Heart left ventricle (tissue), 13 donors: ENCODE measurements at regions not wholly inside any gene's neighbourhood (a gene's known extent, or its start where the extent isn't known, plus 50 kb on each side); places are given as distances from the start of the nearest gene placed in this dataset.

Experiments used
- CTCF ChIP-seq, 12 donors: fragments of 200-600 bp; sonication (generic) in 4 of 12; IDR thresholded peaks; one replicate each; pipeline versions ENCODE4 v1.5.0 to v1.8.0; 2018 to 2022; ENCODE audit warnings: antibody characterized with exemption in 12 of 12, mild to moderate bottlenecking in 5 of 12
- POLR2A ChIP-seq, 2 donors: fragments of 450-650 bp; IDR thresholded peaks; one replicate each; pipeline ENCODE4 v1.6.1; 2017; ENCODE audit warnings: antibody characterized with exemption in 2 of 2, mild to moderate bottlenecking in 2 of 2, moderate library complexity in 2 of 2
- donor health status: ischemic (EF 13 %, LVEDD 7.1; RV severe dilation, severe dysfunction).
- donor health status: DM: no; HTN: yes; CAD: no.
- donor health status: DM: no; HTN: no; CAD: no.
- donor health status: ischemic (EF 25% LVEDD 6.9; RV normal size, moderate dysfunction).
- donor health status: ischemic (EF 25% LVEDD 5.7; RV mildly dilated, moderate dysfunction).
- donor health status: ischemic (EF 35%, LVEDD 5.7; RV mildly dilated, moderate dysfunction).
- donor health status: nonischemic (EF 11% LVEDD 7.7; RV severe dilation, severe dysfunction).
- donor health status: DM: yes; HTN: yes; CAD: no.
- donor health status: PGD.
- donor health status: ischemic (EF 29% LVEDD 5.4; RV normal size, mild dysfunction).
- donor health status: nonischemic (EF 23%, LVEDD 6.1; RV moderate dilation, normal function).

DNA sequence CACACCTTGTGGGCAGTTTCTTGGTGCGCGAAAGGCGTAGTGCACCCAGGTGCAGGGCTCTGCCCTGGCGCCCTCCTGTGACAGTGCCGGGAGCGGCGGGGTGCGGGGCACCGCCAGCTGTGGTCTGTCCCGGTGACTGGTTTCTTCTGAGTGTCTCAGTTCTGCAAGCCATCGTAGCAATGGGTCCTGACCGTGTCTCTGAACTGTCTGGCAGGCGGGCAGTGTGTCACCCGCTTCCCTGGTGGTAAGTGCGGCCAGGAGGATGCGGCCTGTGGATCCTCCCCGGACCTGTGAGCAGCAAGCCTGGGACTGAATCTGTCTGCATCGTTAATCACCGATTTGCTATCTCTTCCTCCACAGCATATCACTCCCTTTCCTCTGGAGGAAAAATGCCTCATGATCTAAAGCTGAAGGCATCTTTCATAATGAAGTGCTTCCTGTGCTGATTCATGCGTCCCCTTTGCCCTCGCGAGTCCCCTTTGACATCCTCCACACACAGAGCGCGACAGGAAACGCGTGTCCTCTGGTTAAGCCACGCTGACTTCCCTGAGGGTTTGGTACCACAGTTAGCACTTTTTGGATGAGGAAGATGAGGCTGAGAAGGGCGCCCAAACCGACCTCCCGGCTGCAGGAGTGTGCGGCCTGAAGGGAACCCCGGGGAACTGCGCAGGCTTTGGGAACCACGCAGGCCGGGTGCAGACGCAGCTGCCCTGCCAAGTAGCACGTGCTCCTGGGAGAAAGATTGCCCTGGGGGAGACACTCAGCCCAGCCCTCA, 416.0 kb upstream of the HS6ST1 start:
- TF ChIP-seq CTCF (IDR thresholded peaks at IDR 0.05), result no peak
- TF ChIP-seq POLR2A (IDR thresholded peaks at IDR 0.05), result no peak
